GM19324 (cell line): ENCODE measurements at regions not wholly inside any gene's neighbourhood (a gene's known extent, or its start where the extent isn't known, plus 50 kb on each side); places are given as distances from the start of the nearest gene placed in this dataset.

ENCODE experiments used
- ATAC-seq: cut with Tn5 transposase; IDR thresholded peaks from one replicate; pipeline ENCODE4 v1.9.1; 2021; ENCODE audit warnings: mild to moderate bottlenecking, moderate library complexity; ENCODE audit not compliant: unreplicated experiment, low FRiP score

DNA sequence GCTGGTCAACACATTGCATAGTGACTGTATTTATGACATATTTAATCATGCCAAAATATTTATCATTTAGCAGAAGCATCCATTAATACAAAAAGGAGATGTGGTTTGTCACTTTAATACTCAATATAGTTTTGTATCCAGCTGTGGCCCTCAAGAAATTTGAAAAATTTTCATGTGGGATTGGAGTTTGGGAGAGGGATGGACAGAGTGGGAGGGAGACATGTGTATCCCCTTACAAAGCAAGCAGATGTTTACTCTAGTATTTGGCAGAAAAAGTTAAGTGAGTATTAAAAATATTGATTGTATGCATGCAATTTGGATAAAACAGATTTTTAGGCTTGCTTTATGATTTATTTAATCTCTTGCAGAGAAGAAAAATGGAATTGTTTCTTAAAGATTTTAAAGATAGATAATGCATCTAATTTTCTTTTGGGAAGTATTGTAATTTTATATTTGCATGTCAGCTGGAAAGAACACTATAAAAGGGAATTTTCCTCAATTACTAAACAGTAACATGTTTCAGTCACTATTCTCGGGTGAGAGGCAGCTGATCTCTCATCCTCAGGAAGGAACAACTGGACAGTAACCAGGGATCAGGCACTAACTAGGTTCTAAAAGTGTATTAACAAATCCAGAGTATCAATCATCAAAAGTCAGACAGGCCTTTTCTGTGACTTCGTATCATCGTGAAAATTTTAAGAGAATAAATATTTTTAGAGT lies 1184.7 kb upstream of the NXPH2 start:
- no peak for ATAC-seq

DNA sequence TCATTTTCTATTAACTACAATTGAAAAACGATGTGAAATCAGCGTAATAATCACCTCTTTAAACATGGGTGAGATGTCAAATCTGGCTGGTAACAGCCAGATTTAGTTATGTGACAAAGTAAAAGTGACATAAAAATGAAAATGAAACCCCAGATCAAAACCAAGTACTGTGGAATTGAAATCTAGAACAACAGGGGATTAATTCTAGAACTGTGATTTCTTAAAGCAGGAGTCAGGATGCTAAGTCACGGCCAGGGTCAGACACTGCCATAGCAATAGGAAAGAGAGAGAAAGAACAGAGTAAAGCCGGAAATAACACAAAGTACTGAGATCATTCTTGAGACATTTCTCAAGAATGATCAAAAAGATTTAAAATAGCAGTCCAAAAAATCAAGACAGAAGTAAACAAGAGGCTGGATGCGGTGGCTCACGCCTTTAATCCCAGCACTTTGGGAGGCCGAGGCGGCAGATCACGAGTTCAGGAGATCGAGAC lies 1183.7 kb upstream of the NXPH2 start:
- no peak for ATAC-seq

GRCh38 chr2:139949242-139949972 lies 1169.2 kb upstream of the NXPH2 start:
- no peak for ATAC-seq

DNA sequence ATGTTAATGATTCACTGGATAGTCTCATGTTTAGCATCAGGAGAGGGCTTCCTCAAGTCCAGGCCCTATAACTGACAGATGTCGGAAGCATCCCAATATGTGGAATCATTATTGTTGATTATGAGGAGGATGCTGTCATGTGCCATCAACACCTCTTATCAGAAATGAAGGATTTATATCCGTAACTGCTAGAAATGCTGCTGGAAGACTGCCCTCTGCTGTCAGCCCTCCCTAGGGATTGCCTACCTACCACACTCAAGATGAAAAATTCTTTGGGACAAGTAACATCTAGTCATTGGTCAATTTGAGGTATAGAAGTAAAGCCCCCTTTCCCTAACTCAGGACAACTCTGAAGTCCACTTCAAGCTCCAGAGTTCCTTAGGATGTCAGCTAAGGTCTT lies 1166.5 kb upstream of the NXPH2 start:
- no peak for ATAC-seq

GRCh38 chr2:139940686-139941085 lies 1160.5 kb upstream of the NXPH2 start:
- ATAC-seq = no peak

DNA sequence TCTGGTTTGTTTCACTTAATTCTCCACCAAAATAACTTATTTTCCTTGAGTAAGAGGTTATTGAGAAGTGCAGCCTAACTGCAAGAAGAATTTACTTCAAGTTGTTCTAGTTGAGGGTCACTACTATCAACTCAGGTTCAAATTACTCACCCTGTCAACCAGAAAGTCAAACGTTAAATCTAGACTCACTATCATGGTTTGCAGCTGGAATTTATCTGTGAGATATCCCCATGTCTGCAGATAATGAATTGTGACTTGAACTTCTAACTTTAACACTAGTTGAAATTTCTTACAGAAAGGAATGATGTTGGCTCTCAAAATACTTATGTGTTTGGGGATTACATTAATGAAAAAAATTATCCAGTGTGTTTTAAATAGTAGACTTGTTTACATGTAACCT lies 1145.7 kb upstream of the NXPH2 start:
- ATAC-seq = no peak

DNA sequence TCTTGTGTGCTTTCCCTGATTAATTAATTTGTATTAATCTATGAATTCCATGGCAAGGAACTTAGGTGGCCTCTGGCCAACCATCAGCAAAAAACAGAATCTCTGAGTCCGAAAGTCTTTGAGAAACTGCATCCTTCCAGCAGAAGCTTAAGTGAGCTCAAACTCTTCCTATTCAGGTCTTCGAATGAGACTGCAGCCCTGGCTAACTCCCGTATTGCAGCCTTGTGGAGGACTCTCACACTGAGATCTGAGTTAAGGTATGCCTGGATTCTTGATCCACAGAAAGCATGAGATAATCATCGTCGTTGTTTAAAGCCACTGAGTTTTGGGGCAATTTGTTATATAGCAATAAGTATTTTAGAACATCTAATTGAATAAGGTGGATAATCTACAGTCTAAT lies 1143.9 kb upstream of the NXPH2 start:
- no peak for ATAC-seq

DNA sequence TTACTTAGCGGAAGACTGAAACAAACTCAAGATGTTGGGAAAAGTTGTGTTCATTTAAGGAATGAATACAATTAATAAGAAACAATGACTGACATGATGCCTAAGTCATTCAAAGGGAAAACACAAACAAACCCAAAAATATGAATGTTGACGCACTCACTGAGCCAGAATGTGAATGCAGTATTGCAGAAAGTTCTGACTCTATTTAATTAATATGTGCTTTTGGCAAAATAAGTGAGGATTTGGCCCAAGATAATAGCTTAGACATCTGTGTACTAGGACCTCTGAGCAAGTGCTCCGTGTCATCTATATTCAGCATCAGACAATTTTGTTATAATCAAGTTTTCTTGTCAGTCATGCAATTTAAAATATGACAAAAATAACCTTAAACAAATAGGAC lies 1138.8 kb upstream of the NXPH2 start:
- no peak for ATAC-seq

- no peak for ATAC-seq
Measured at GRCh38 chr2:139917690-139918384, 1137.6 kb upstream of the NXPH2 start.

GRCh38 chr2:139916822-139917221 lies 1136.6 kb upstream of the NXPH2 start:
- ATAC-seq = no peak

- no peak for ATAC-seq
Measured at GRCh38 chr2:139911160-139911559, 1131.0 kb upstream of the NXPH2 start.

GRCh38 chr2:139909136-139909535 lies 1128.9 kb upstream of the NXPH2 start:
- no peak for ATAC-seq

DNA sequence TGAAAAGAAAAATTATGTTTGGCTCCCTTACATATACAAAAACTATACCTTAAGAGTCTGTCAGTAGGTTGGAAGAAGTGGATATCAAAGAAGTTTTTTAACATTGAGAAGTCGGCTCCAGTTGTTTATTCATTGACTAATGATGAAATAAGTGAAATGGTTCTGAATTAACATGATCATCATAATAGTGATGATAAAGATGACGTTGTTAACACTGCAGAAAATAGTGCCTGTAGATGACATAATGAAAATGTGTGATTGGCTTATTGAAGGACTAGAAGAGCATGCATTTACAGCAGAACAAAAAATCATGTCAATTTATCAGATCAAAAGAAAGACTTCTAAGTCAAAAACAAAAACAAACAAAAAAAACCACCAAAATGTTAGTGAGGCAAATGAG lies 1125.4 kb upstream of the NXPH2 start:
- ATAC-seq = no peak

DNA sequence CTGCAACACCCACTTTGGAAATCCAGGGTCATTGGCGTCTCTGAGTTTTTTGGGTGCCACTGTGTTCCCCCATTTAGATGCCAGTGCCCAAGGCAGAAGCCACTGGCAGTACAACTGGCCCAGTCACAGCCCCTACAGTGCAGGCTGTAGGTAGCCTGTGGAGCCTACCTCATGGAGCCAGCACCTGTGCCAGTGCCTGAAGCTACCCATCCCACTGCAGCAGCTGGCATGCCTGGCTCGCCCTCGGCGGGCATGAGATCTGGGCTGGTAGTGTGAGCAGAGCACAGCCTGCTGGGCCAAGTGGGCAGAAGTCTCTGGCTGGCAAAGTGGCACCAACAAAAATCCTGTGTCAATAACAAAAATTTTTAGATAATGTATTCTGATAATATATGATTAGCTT lies 1111.4 kb upstream of the NXPH2 start:
- ATAC-seq = no peak

- ATAC-seq = no peak
Measured at GRCh38 chr2:139885921-139886498, 1105.8 kb upstream of the NXPH2 start.

- ATAC-seq = no peak
Measured at GRCh38 chr2:139876964-139877363, 1096.8 kb upstream of the NXPH2 start.

GRCh38 chr2:139876321-139876720 lies 1096.1 kb upstream of the NXPH2 start:
- ATAC-seq = no peak

DNA sequence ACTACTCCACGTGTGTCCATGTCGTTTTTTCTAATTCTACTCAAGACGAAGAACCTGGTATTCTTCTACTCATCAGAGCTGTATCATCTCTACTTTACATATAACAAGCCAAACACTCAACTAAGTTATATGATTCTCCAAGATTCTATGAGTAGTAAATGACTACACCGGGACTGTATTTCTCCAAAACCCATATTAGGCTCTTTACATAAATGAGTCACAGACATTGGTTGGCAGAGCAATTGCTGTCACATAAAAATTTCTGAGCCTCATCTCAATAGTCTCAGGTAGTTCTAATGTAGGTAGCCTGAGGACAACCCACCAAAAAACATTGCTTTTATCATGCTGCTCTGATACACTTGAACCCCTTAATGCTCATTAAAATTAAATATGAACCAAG lies 1092.3 kb upstream of the NXPH2 start:
- no peak for ATAC-seq

DNA sequence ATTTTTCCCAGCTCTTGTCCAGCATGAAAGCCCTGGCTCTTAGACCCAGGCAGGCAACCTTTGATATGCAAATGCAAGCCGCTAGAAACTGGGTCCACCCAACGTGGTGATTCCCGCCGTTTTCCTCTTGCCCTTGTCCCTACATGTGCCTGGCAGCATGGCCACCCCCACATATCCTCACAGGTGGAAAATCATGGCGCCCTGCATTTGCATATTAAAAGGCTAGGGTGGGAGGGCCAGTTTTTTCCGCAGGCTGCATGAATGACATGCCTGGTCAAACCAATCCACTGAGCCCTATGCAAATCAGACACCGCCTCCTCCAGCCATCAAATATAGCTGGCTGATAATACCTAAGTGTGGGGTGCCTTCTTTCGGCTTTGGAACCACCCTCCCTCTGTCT lies 1091.8 kb upstream of the NXPH2 start:
- ATAC-seq = no peak

DNA sequence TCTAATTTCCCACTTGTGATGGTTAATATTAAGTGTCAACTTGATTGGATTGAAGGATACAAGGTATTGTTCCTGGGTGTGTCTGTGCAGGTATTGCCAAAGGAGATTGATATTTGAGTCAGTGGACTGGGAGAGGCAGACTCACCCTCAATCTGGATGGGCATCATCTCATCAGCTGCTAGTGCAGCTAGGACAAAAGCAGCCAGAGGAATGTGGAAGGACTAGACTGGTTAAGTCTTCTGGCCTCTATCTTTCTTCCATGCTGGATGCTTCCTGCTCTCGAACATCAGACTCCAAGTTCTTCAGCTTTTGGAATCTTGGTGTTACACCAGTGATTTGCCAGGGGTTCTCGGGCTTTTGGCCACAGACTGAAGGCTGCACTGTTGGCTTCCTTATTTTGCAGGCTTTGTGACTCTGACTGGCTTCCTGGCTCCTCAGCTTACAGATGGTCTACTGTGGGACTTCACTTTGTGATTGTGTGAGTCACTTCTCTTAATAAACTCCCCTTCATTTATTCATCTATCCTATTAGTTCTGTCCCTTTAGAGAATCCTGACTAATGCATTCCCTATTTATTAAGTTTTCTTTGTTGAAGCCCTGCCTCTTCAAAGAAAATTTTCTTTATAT lies 1087.5 kb upstream of the NXPH2 start:
- ATAC-seq = no peak
